ENCODE measurements at regions not wholly inside any gene's neighbourhood (a gene's known extent, or its start where the extent isn't known, plus 50 kb on each side); places are given as distances from the start of the nearest gene placed in this dataset.
"Not testable (repeated sequence)": the region's sequence is repeated elsewhere in the genome, so short reads cannot be mapped to it uniquely, and the experiment has no call there.

- DNase-seq = no peak
Measured at GRCh38 chr17:20930081-20930760, 112.6 kb downstream of the USP22 start.

DNA sequence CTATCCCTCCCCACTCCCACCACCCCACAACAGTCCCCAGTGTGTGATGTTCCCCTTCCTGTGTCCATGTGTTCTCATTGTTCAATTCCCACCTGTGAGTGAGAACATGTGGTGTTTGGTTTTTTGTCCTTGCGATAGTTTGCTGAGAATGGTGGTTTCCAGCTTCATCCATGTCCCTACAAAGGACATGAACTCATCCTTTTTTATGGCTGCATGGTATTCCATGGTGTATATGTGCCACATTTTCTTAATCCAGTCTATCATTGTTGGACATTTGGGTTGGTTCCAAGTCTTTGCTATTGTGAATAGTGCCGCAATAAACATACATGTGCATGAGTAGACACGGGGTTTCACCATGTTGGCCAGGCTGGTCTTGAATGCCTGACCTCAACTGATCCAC lies 109.8 kb downstream of the USP22 start:
- DNase-seq = not testable (repeated sequence)

More at GRCh38 chr17:20930081-20930760, 112.6 kb downstream of the USP22 start:
- no peak for TF ChIP-seq POLR2A (IDR thresholded peaks at IDR 0.05; ENCODE audit: low read length)
- no peak for TF ChIP-seq GATA1 (IDR thresholded peaks at IDR 0.05; ENCODE audit: low read depth, low read length)

DNA sequence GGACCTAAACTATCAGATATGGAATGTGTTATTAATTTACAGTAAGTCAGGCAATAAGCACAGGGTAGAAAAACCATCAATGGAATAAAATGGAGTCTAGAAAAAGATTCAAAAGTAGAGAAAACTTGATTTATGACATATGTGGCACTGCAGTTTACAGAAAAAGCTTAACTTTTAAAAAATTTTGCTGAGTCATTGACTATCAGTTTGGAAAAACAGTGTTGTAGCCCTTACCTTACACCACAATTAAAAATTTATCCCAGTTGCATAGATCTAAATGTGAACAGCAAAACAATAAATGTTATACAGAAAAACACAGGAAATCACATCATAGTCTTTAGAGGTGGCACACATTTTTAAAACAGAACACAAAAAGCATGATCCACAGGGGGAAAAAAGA lies 108.5 kb downstream of the USP22 start:
- peak in 1 of 2 experiments; percentile 10 for DNase-seq
- no peak for TF ChIP-seq GATA1 (IDR thresholded peaks at IDR 0.05; ENCODE audit: low read depth, low read length)

- TF ChIP-seq POLR2A (IDR thresholded peaks at IDR 0.05; ENCODE audit: low read length) = no peak
- no peak for TF ChIP-seq GATA1 (IDR thresholded peaks at IDR 0.05; ENCODE audit: low read depth, low read length)
Measured at GRCh38 chr17:20935740-20936139, 107.1 kb downstream of the USP22 start.

GRCh38 chr17:20938244-20938643 lies 104.6 kb downstream of the USP22 start:
- DNase-seq = no peak

More at GRCh38 chr17:20935740-20936139, 107.1 kb downstream of the USP22 start:
- no peak for DNase-seq

GRCh38 chr17:20938988-20939615 lies 103.7 kb downstream of the USP22 start:
- no peak for DNase-seq
- TF ChIP-seq POLR2A (IDR thresholded peaks at IDR 0.05; ENCODE audit: low read length) = no peak
- no peak for TF ChIP-seq GATA1 (IDR thresholded peaks at IDR 0.05; ENCODE audit: low read depth, low read length)

More at GRCh38 chr17:20938244-20938643, 104.6 kb downstream of the USP22 start:
- TF ChIP-seq GATA1 (IDR thresholded peaks at IDR 0.05; ENCODE audit: low read depth, low read length) = no peak
- TF ChIP-seq POLR2A (IDR thresholded peaks at IDR 0.05; ENCODE audit: low read length) = no peak

GRCh38 chr17:20941872-20942271 lies 100.9 kb downstream of the USP22 start:
- TF ChIP-seq POLR2A (IDR thresholded peaks at IDR 0.05; ENCODE audit: low read length) = no peak
- TF ChIP-seq GATA1 (IDR thresholded peaks at IDR 0.05; ENCODE audit: low read depth, low read length) = no peak
- no peak for DNase-seq

DNA sequence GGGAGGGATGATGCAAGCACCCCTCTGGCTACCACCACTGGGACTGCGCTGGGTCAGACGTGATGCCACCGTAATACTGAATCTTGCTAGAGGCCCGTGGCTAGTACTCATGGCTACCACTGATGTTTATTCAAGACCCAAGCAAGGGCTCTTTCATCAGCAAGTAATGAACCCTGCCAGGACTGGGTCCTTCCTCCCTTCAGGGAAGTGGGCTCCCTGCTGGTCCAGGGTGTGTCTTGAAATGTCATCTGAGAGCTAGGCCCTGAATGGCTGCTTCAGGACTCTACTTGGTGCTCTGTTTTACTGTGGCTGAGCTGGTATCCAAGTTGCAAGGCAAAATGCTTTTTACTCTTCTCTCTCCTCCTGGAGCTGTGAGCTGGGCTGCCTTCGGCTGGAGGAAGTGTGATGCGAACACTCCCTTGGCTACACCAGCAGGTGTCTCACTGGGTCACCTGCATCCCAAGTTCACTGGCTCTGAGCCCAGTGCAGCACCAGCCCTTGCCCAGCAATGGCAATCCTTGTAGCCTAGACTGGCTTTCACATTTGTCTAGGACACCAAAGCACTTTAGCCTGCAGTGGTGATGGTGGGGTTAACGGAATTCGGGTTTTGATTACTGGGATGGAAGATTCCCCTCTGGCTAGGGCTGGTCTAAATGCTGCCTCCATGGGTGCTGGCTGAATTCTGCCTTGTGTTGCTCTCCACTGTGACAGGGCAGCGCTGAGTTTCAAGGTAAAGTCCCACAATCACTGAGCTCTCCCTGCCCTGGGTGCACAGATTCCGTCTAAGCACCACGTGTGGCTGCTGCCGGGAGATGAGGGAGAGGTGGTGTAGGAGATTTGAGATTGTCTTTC lies 98.6 kb downstream of the USP22 start:
- peak in 1 of 2 experiments; percentile 16 for DNase-seq
- no peak for TF ChIP-seq GATA1 (IDR thresholded peaks at IDR 0.05; ENCODE audit: low read depth, low read length)
- no peak for TF ChIP-seq POLR2A (IDR thresholded peaks at IDR 0.05; ENCODE audit: low read length)

DNA sequence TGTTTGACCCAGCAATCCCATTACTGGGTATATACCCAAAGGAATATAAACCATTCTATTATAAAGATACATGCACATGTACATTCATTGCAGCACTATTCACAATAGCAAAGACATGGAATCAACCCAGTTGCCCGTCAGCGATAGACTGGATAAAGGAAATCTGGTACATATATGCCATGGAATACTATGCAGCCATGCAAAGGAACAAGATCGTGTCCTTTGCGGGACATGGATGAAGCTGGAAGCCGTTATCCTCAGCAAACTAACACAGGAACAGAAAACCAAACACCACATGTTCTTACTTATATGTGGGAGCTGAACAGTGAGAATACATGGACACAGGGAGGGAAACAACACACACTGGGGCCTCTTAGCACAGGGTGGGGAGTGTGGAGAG lies 95.1 kb downstream of the USP22 start:
- DNase-seq = not testable (repeated sequence)

DNA sequence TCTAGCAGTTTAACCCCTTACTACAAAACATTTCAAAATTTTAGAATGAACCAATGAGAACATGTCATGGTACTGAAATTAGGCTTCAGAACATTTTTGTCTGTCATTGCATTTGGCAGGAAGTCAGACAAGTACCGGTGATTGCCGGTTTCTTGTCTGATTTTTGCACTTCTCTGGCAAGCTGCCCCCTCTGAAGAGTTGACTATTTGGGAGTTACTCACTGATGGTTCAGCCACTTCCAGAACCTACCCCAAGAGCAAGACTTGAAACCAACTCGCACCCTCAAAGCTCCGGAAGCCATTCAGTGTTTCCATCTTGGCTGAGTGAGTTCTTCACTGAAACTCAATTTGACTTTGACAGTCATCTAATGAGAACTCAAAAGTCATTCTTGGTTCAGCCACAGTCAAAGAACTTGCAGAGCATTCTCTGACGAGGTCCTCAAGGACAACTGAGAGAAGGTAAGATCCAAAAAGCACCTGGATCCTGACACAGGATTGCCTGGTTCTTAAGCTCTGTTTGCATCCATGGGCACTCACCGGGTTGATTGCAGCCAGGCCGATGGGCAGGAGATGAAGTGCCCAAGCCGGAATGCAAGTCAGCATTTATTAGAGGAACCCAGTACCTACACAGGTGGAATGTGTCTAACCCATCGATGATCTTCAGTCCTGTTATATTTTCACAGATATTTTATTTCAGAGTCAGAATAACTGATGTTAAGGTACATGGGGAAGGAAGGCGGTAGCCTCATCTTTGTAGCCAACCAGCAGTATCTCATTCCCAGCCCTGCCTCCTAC lies 93.6 kb downstream of the USP22 start:
- TF ChIP-seq POLR2A (IDR thresholded peaks at IDR 0.05; ENCODE audit: low read length) (no peak), GATA1 (IDR thresholded peaks at IDR 0.05; ENCODE audit: low read depth, low read length) (no peak)
- peak; percentile 19 to 64 for DNase-seq

Data from erythroblast (primary cell).